ENCODE measurements at regions not wholly inside any gene's neighbourhood (a gene's known extent, or its start where the extent isn't known, plus 50 kb on each side); places are given as distances from the start of the nearest gene placed in this dataset.

GRCh38 chr1:31515056-31515775 lies 61.1 kb upstream of the TINAGL1 start:
- no peak overlapping the region for H3K9ac ChIP-seq (ENCODE audit: insufficient read depth, low read depth, low read length)
- POLR2A ChIA-PET, result no interaction called here
- intact Hi-C loops (cut with micrococcal nuclease; ENCODE audit: unreplicated experiment), result no loop called here
- ATAC-seq (no peak), FAIRE-seq (no peak), DNase-seq (ENCODE audit: low spot score) (no peak)
- H3K79me2 ChIP-seq (ENCODE audit: insufficient read depth, low read length), result no peaks in the 10 kb centered on the region
- no peak overlapping the region for H3K27ac ChIP-seq (ENCODE audit: extremely low read length, insufficient read depth, low read length)
- no peak overlapping the region for H3K4me3 ChIP-seq (replicated peaks in 1 of 3; ENCODE audit: insufficient read depth in 1 of 3, low read depth in 2 of 3, low read length in 3 of 3)
- 83% methylated on average over 7 of the region's 7 CpGs for WGBS (ENCODE audit: low lambda C conversion rate)
- no peaks in the 10 kb centered on the region for H4K20me1 ChIP-seq (ENCODE audit: insufficient read depth, low read length)
- in situ Hi-C loops (cut with HindIII; ENCODE audit: extremely low pct_ligation_motif_present, low pct_unique_long_range_greater_than_20kb), result no loop called here
- H3K4me1 ChIP-seq (ENCODE audit: insufficient read depth, low read length), result peaks cover 67% of the 10 kb centered on the region
- H3K27me3 ChIP-seq (ENCODE audit: control insufficient read depth in 1 of 2, insufficient read depth in 2 of 2, low read length in 2 of 2), result no peaks in the 10 kb centered on the region
- H3K36me3 ChIP-seq (replicated peaks in 1 of 2; ENCODE audit: control insufficient read depth in 1 of 2, insufficient read depth in 2 of 2, low read length in 2 of 2), result no peaks in the 10 kb centered on the region
- BruUV-seq (replicated peaks), result no TSS peak
- no peaks in the 10 kb centered on the region for H3K9me3 ChIP-seq (ENCODE audit: low read length)
- no peak overlapping the region for H2AFZ ChIP-seq (ENCODE audit: low read length)
- CTCF ChIA-PET (ENCODE audit: low intra/inter-chr PET ratio, low total read pairs), result no interaction called here
- H3K4me2 ChIP-seq (ENCODE audit: low read depth, low read length), result no peak overlapping the region
- no peak for TF ChIP-seq MED8 (CRISPR knock-in tag; IDR thresholded peaks at IDR 0.05; ENCODE audit: insufficient replicate concordance)
- TF ChIP-seq, protein P1, sequence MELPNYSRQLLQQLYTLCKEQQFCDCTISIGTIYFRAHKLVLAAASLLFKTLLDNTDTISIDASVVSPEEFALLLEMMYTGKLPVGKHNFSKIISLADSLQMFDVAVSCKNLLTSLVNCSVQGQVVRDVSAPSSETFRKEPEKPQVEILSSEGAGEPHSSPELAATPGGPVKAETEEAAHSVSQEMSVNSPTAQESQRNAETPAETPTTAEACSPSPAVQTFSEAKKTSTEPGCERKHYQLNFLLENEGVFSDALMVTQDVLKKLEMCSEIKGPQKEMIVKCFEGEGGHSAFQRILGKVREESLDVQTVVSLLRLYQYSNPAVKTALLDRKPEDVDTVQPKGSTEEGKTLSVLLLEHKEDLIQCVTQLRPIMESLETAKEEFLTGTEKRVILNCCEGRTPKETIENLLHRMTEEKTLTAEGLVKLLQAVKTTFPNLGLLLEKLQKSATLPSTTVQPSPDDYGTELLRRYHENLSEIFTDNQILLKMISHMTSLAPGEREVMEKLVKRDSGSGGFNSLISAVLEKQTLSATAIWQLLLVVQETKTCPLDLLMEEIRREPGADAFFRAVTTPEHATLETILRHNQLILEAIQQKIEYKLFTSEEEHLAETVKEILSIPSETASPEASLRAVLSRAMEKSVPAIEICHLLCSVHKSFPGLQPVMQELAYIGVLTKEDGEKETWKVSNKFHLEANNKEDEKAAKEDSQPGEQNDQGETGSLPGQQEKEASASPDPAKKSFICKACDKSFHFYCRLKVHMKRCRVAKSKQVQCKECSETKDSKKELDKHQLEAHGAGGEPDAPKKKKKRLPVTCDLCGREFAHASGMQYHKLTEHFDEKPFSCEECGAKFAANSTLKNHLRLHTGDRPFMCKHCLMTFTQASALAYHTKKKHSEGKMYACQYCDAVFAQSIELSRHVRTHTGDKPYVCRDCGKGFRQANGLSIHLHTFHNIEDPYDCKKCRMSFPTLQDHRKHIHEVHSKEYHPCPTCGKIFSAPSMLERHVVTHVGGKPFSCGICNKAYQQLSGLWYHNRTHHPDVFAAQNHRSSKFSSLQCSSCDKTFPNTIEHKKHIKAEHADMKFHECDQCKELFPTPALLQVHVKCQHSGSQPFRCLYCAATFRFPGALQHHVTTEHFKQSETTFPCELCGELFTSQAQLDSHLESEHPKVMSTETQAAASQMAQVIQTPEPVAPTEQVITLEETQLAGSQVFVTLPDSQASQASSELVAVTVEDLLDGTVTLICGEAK (IDR thresholded peaks at IDR 0.05), result no peak
- TF ChIP-seq, protein P1 (CRISPR knock-in tag; IDR thresholded peaks at IDR 0.05), result no peak
- no peak for TF ChIP-seq ZNF891 (CRISPR knock-in tag; IDR thresholded peaks at IDR 0.05)
- TF ChIP-seq, protein P2, sequence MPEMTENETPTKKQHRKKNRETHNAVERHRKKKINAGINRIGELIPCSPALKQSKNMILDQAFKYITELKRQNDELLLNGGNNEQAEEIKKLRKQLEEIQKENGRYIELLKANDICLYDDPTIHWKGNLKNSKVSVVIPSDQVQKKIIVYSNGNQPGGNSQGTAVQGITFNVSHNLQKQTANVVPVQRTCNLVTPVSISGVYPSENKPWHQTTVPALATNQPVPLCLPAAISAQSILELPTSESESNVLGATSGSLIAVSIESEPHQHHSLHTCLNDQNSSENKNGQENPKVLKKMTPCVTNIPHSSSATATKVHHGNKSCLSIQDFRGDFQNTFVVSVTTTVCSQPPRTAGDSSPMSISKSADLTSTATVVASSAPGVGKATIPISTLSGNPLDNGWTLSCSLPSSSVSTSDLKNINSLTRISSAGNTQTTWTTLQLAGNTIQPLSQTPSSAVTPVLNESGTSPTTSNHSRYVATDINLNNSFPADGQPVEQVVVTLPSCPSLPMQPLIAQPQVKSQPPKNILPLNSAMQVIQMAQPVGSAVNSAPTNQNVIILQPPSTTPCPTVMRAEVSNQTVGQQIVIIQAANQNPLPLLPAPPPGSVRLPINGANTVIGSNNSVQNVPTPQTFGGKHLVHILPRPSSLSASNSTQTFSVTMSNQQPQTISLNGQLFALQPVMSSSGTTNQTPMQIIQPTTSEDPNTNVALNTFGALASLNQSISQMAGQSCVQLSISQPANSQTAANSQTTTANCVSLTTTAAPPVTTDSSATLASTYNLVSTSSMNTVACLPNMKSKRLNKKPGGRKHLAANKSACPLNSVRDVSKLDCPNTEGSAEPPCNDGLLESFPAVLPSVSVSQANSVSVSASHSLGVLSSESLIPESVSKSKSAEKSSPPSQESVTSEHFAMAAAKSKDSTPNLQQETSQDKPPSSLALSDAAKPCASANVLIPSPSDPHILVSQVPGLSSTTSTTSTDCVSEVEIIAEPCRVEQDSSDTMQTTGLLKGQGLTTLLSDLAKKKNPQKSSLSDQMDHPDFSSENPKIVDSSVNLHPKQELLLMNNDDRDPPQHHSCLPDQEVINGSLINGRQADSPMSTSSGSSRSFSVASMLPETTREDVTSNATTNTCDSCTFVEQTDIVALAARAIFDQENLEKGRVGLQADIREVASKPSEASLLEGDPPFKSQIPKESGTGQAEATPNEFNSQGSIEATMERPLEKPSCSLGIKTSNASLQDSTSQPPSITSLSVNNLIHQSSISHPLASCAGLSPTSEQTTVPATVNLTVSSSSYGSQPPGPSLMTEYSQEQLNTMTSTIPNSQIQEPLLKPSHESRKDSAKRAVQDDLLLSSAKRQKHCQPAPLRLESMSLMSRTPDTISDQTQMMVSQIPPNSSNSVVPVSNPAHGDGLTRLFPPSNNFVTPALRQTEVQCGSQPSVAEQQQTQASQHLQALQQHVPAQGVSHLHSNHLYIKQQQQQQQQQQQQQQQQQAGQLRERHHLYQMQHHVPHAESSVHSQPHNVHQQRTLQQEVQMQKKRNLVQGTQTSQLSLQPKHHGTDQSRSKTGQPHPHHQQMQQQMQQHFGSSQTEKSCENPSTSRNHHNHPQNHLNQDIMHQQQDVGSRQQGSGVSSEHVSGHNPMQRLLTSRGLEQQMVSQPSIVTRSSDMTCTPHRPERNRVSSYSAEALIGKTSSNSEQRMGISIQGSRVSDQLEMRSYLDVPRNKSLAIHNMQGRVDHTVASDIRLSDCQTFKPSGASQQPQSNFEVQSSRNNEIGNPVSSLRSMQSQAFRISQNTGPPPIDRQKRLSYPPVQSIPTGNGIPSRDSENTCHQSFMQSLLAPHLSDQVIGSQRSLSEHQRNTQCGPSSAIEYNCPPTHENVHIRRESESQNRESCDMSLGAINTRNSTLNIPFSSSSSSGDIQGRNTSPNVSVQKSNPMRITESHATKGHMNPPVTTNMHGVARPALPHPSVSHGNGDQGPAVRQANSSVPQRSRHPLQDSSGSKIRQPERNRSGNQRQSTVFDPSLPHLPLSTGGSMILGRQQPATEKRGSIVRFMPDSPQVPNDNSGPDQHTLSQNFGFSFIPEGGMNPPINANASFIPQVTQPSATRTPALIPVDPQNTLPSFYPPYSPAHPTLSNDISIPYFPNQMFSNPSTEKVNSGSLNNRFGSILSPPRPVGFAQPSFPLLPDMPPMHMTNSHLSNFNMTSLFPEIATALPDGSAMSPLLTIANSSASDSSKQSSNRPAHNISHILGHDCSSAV (CRISPR knock-in tag; IDR thresholded peaks at IDR 0.05; ENCODE audit: borderline replicate concordance), result no peak

Data from HepG2 (cell line).